Fibroblast of pulmonary artery (primary cell): ENCODE measurements at regions not wholly inside any gene's neighbourhood (a gene's known extent, or its start where the extent isn't known, plus 50 kb on each side); places are given as distances from the start of the nearest gene placed in this dataset.

ENCODE experiments used
- DNase-seq: peaks from one replicate; pipeline ENCODE4 v3.0.0-alpha.2; 2010; ENCODE audit warnings: low read depth
- H3K4me3 ChIP-seq: replicated peaks from 2 replicates; pipeline ENCODE4 v1.5.1; 2011; ENCODE audit warnings: low read depth, mild to moderate bottlenecking, control low read depth, low read length, moderate library complexity
- TF ChIP-seq, protein P1 (sequence below): IDR thresholded peaks from 2 replicates; pipeline ENCODE4 v1.5.1; 2011; ENCODE audit warnings: mild to moderate bottlenecking, control low read depth, low read length, inconsistent platforms; ENCODE audit errors: missing control alignments

GRCh38 chr14:48129472-48129871 lies 454.1 kb upstream of the MDGA2 start:
- DNase-seq = no peak
- TF ChIP-seq, protein P1, sequence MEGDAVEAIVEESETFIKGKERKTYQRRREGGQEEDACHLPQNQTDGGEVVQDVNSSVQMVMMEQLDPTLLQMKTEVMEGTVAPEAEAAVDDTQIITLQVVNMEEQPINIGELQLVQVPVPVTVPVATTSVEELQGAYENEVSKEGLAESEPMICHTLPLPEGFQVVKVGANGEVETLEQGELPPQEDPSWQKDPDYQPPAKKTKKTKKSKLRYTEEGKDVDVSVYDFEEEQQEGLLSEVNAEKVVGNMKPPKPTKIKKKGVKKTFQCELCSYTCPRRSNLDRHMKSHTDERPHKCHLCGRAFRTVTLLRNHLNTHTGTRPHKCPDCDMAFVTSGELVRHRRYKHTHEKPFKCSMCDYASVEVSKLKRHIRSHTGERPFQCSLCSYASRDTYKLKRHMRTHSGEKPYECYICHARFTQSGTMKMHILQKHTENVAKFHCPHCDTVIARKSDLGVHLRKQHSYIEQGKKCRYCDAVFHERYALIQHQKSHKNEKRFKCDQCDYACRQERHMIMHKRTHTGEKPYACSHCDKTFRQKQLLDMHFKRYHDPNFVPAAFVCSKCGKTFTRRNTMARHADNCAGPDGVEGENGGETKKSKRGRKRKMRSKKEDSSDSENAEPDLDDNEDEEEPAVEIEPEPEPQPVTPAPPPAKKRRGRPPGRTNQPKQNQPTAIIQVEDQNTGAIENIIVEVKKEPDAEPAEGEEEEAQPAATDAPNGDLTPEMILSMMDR = no peak
- no peak overlapping the region for H3K4me3 ChIP-seq

DNA sequence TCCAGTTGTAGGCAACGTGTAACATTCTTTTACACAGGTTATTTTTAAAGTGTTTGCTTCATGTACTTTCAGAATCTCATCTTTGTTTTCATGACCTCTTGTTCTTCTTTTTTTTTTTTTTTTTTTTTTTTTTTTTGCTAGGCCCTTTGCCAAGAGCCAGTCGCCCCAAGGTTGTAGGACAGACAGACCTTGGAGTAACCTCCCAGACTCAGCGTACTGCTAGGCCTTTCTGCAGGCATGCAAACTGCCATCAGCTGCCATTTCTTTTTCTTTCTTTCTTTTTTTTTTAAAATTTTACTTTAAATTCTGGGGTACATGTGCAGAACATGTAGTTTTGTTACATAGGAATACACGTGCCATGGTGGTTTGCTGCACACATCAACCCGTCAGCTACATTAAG lies 452.3 kb upstream of the MDGA2 start:
- DNase-seq = no peak
- TF ChIP-seq, protein P1 = no peak
- H3K4me3 ChIP-seq = no peak overlapping the region

DNA sequence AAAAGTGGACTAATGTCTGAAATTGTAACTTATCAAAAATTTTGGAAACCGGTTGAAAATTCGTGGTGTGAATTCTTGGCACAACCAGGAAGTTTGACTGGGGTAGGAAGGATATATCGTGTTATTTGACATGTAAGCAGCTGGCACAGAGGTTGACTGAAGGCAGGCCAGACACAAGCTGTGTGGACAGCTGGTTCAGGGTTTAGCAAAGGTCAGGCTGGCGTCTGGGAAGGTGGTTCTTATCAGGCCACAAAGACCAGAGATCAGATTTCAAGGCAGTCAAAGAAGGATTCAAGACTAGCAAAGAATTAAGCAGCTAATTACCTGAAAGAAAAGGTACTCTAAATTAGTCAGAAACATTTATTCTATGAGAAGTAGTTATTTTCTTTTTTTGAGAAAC lies 450.2 kb upstream of the MDGA2 start:
- TF ChIP-seq, protein P1 = no peak

GRCh38 chr14:48113713-48114112 lies 438.3 kb upstream of the MDGA2 start:
- TF ChIP-seq, protein P1 = no peak
- H3K4me3 ChIP-seq = no peak overlapping the region
- DNase-seq = no peak

More for the DNA sequence above, 450.2 kb upstream of the MDGA2 start:
- no peak for DNase-seq
- H3K4me3 ChIP-seq = no peak overlapping the region

DNA sequence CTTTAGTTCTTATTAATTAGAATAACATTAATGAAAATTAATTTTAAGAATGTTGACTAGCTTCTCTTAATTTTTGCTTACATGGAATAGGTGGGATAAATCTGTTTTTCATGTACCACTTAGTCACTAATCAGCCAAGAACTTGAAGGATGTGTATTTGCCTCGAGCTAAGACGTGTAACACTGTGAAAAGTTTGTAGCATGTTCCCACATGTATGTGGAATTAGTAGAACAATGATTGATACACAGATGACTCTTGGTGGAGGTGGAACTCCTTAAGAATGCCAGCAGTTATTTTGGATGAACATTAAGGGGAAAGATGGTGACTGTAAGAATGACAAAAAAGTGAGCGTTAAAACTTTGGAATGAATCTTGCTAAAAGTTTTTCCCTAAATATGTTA lies 435.7 kb upstream of the MDGA2 start:
- H3K4me3 ChIP-seq = no peak overlapping the region
- DNase-seq = no peak
- TF ChIP-seq, protein P1 = no peak

GRCh38 chr14:48107646-48108045 lies 432.2 kb upstream of the MDGA2 start:
- no peak overlapping the region for H3K4me3 ChIP-seq
- DNase-seq = no peak
- TF ChIP-seq, protein P1 = no peak

DNA sequence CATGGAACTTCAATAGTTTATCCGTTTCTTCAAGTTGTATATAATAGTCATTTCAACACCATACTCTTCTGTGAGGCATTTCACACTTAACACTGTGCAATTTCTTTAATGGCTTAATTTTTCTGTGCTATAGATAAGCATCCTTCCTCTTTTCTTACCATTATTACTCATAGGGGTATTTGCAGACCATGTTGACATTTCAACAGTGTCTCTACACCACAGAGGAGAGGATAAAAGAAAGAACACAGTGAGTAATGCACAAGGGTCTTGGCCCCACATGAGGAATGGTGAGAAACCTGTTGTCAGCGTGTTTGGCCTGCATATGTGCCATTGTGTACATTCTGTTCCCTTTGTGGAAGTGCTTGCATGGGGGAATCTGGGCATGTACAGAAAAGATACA lies 421.5 kb upstream of the MDGA2 start:
- no peak for DNase-seq
- TF ChIP-seq, protein P1 = no peak
- H3K4me3 ChIP-seq = no peak overlapping the region
